Activated CD4-positive, alpha-beta T cell treated with anti-CD3 and anti-CD28 coated beads, Interleukin-2, amount 10 ng/mL, durations not matched to agents 7 days and 5 days (primary cell): ENCODE measurements at regions not wholly inside any gene's neighbourhood (a gene's known extent, or its start where the extent isn't known, plus 50 kb on each side); places are given as distances from the start of the nearest gene placed in this dataset.
A peak's percentile ranks its signal among the peaks of the same experiment; 100 is the strongest.
"Not testable (repeated sequence)": the region's sequence is repeated elsewhere in the genome, so short reads cannot be mapped to it uniquely, and the experiment has no call there.

Source experiments
- CTCF ChIA-PET: fragments of 350-600 bp; sonication (Branson Sonifier 250); formaldehyde crosslinking; loops from one replicate; lab custom pipeline; 2021; ENCODE audit warnings: antibody characterized with exemption; lab: Charles Lee
- POLR2A ChIA-PET: fragments of 350-600 bp; sonication (Branson Sonifier 250); formaldehyde crosslinking; loops from one replicate; lab custom pipeline; 2021; ENCODE audit warnings: antibody characterized with exemption; lab: Charles Lee
- DNase-seq: peaks from one replicate; pipeline ENCODE4 v3.0.0-alpha.2; 2020
- H3K27ac Mint-ChIP-seq: one replicate; pipeline ENCODE4 v1.8.0; 2021; ENCODE audit warnings: mild to moderate bottlenecking, moderate library complexity, mixed read lengths
- H3K27me3 Mint-ChIP-seq: one replicate; pipeline ENCODE4 v1.8.0; 2021; ENCODE audit warnings: mixed read lengths
- H3K36me3 Mint-ChIP-seq: one replicate; pipeline ENCODE4 v1.8.0; 2021; ENCODE audit warnings: low read depth, mixed read lengths
- H3K4me1 Mint-ChIP-seq: one replicate; pipeline ENCODE4 v1.8.0; 2021; ENCODE audit warnings: mixed read lengths
- H3K4me3 Mint-ChIP-seq: one replicate; pipeline ENCODE4 v1.8.0; 2021; ENCODE audit warnings: mild to moderate bottlenecking, moderate library complexity, mixed read lengths
- H3K9me3 Mint-ChIP-seq: one replicate; pipeline ENCODE4 v1.8.0; 2021; ENCODE audit warnings: mixed read lengths

GRCh38 chr10:118868589-118868988, 113.8 kb upstream of the CACUL1 start:
- H3K4me1 Mint-ChIP-seq: no peaks in the 10 kb centered on the region
- H3K4me3 Mint-ChIP-seq: no peak overlapping the region
- CTCF ChIA-PET: no interaction called here

GRCh38 chr10:118870467-118871243, 115.9 kb upstream of the CACUL1 start:
- no peak overlapping the region for H3K4me3 Mint-ChIP-seq
- CTCF ChIA-PET: interaction anchor here (0.6 kb wide), 1 partner anchor 638 kb away, joined by 3 read pairs; no protein-coding TSS in a partner anchor
- no peaks in the 10 kb centered on the region for H3K4me1 Mint-ChIP-seq
- peaks cover 15% of the 10 kb centered on the region for H3K27me3 Mint-ChIP-seq
- H3K27ac Mint-ChIP-seq: no peak overlapping the region
- no peaks in the 10 kb centered on the region for H3K36me3 Mint-ChIP-seq
- no peaks in the 10 kb centered on the region for H3K9me3 Mint-ChIP-seq
- DNase-seq: no peak
- POLR2A ChIA-PET: no interaction called here

More at GRCh38 chr10:118868589-118868988, 113.8 kb upstream of the CACUL1 start:
- DNase-seq: no peak
- Mint-ChIP-seq H3K36me3 (no peaks in the 10 kb centered on the region), H3K27me3 (peaks cover 14% of the 10 kb centered on the region), H3K9me3 (no peaks in the 10 kb centered on the region), H3K27ac (no peak overlapping the region)
- POLR2A ChIA-PET: no interaction called here

- no peaks in the 10 kb centered on the region for H3K9me3 Mint-ChIP-seq
- peaks cover 19% of the 10 kb centered on the region for H3K27me3 Mint-ChIP-seq
- H3K4me3 Mint-ChIP-seq: no peak overlapping the region
- CTCF ChIA-PET: no interaction called here
- no peaks in the 10 kb centered on the region for H3K36me3 Mint-ChIP-seq
- DNase-seq: no peak
- no peaks in the 10 kb centered on the region for H3K4me1 Mint-ChIP-seq
- POLR2A ChIA-PET: no interaction called here
- H3K27ac Mint-ChIP-seq: no peak overlapping the region
Measured at GRCh38 chr10:118871244-118871865, 116.6 kb upstream of the CACUL1 start.

- no peak for DNase-seq
- ChIA-PET POLR2A (no interaction called here), CTCF (no interaction called here)
- Mint-ChIP-seq H3K4me1 (no peaks in the 10 kb centered on the region), H3K36me3 (no peaks in the 10 kb centered on the region), H3K4me3 (no peak overlapping the region), H3K27me3 (peaks cover 17% of the 10 kb centered on the region), H3K27ac (no peak overlapping the region), H3K9me3 (no peaks in the 10 kb centered on the region)
Measured at GRCh38 chr10:118873091-118873737, 118.4 kb upstream of the CACUL1 start.

GRCh38 chr10:118873738-118874105, 119.0 kb upstream of the CACUL1 start:
- Mint-ChIP-seq H3K36me3 (no peaks in the 10 kb centered on the region), H3K27ac (no peak overlapping the region), H3K4me1 (no peaks in the 10 kb centered on the region), H3K27me3 (peaks cover 17% of the 10 kb centered on the region), H3K9me3 (no peaks in the 10 kb centered on the region), H3K4me3 (no peak overlapping the region)
- DNase-seq: no peak
- ChIA-PET POLR2A (no interaction called here), CTCF (no interaction called here)

GRCh38 chr10:118874171-118874570, 119.4 kb upstream of the CACUL1 start:
- Mint-ChIP-seq H3K27me3 (peaks cover 22% of the 10 kb centered on the region), H3K36me3 (no peaks in the 10 kb centered on the region), H3K4me3 (no peak overlapping the region), H3K4me1 (no peaks in the 10 kb centered on the region), H3K27ac (no peak overlapping the region), H3K9me3 (no peaks in the 10 kb centered on the region)
- CTCF ChIA-PET: no interaction called here
- POLR2A ChIA-PET: no interaction called here
- DNase-seq: no peak

- Mint-ChIP-seq H3K27me3 (peaks cover 23% of the 10 kb centered on the region), H3K36me3 (no peaks in the 10 kb centered on the region), H3K9me3 (no peaks in the 10 kb centered on the region), H3K27ac (no peak overlapping the region), H3K4me3 (no peak overlapping the region), H3K4me1 (no peaks in the 10 kb centered on the region)
- POLR2A ChIA-PET: no interaction called here
- DNase-seq: no peak
- CTCF ChIA-PET: no interaction called here
Measured at GRCh38 chr10:118875087-118875486, 120.3 kb upstream of the CACUL1 start.

- Mint-ChIP-seq H3K4me3 (no peak overlapping the region), H3K4me1 (no peaks in the 10 kb centered on the region), H3K27ac (no peak overlapping the region), H3K27me3 (peaks cover 35% of the 10 kb centered on the region), H3K36me3 (no peaks in the 10 kb centered on the region), H3K9me3 (no peaks in the 10 kb centered on the region)
- CTCF ChIA-PET: interaction anchor here (0.6 kb wide), 1 partner anchor 50 kb away, joined by 8 read pairs; no protein-coding TSS in a partner anchor
- POLR2A ChIA-PET: no interaction called here
- DNase-seq: no peak
Measured at GRCh38 chr10:118882741-118883140, 128.0 kb upstream of the CACUL1 start.

- Mint-ChIP-seq H3K27ac (no peak overlapping the region), H3K36me3 (no peaks in the 10 kb centered on the region), H3K4me1 (no peaks in the 10 kb centered on the region), H3K9me3 (peaks cover 8% of the 10 kb centered on the region), H3K27me3 (peaks cover 4% of the 10 kb centered on the region), H3K4me3 (no peak overlapping the region)
- ChIA-PET POLR2A (no interaction called here), CTCF (no interaction called here)
- DNase-seq: peak; percentile 0
Measured at GRCh38 chr10:118892255-118892654, 137.3 kb upstream of the NANOS1 start.

- H3K27me3 Mint-ChIP-seq, DNase-seq, H3K27ac Mint-ChIP-seq, POLR2A ChIA-PET, H3K4me3 Mint-ChIP-seq, H3K9me3 Mint-ChIP-seq, CTCF ChIA-PET, H3K4me1 Mint-ChIP-seq, H3K36me3 Mint-ChIP-seq: not testable (repeated sequence)
Measured at GRCh38 chr10:118894891-118895290, 134.6 kb upstream of the NANOS1 start.

- Mint-ChIP-seq H3K4me3 (no peak overlapping the region), H3K4me1 (no peaks in the 10 kb centered on the region), H3K27me3 (no peaks in the 10 kb centered on the region), H3K27ac (no peak overlapping the region), H3K9me3 (no peaks in the 10 kb centered on the region), H3K36me3 (no peaks in the 10 kb centered on the region)
- CTCF ChIA-PET: no interaction called here
- POLR2A ChIA-PET: no interaction called here
- no peak for DNase-seq
Measured at GRCh38 chr10:118900617-118901016, 128.9 kb upstream of the NANOS1 start.

- Mint-ChIP-seq H3K4me1 (no peaks in the 10 kb centered on the region), H3K36me3 (no peaks in the 10 kb centered on the region), H3K9me3 (no peaks in the 10 kb centered on the region), H3K4me3 (no peak overlapping the region), H3K27me3 (no peaks in the 10 kb centered on the region), H3K27ac (no peak overlapping the region)
- POLR2A ChIA-PET: no interaction called here
- DNase-seq: no peak
- CTCF ChIA-PET: no interaction called here
Measured at GRCh38 chr10:118901380-118901779, 128.1 kb upstream of the NANOS1 start.

GRCh38 chr10:118901906-118902305, 127.6 kb upstream of the NANOS1 start:
- H3K4me3 Mint-ChIP-seq: no peak overlapping the region
- H3K36me3 Mint-ChIP-seq: no peaks in the 10 kb centered on the region
- H3K9me3 Mint-ChIP-seq: no peaks in the 10 kb centered on the region
- H3K27me3 Mint-ChIP-seq: no peaks in the 10 kb centered on the region
- ChIA-PET POLR2A (no interaction called here), CTCF (no interaction called here)
- no peak for DNase-seq
- H3K27ac Mint-ChIP-seq: no peak overlapping the region
- H3K4me1 Mint-ChIP-seq: no peaks in the 10 kb centered on the region
